GM11168 (cell line): ENCODE measurements at regions not wholly inside any gene's neighbourhood (a gene's known extent, or its start where the extent isn't known, plus 50 kb on each side); places are given as distances from the start of the nearest gene placed in this dataset.

Experiments
- in situ Hi-C: fragments of 300-500 bp; cut with MboI; formaldehyde crosslinking; loops from one replicate; pipeline ENCODE4 v1.12.0; 2022; ENCODE audit warnings: low sequenced_read_pairs; ENCODE audit not compliant: unreplicated experiment

DNA sequence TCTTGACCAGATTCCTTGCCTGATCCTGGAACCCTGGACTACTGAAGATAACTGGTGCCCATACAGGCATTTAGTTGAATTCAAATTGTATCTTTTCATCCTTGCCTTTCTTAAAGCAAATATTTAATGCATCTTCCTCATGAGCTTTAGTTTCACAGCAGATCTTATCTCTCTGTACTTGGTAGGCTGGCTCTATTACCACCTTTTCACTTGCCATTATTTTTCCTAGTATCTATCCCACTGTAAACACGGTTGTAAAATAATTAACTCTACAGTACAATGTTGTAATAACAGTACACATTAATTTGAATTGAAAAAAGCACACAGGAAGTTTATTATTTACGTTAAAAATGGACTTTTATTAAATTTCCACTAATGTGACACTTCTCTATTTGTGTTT, 1286.9 kb downstream of the GRIK2 start:
- in situ Hi-C loops: no loop called here

DNA sequence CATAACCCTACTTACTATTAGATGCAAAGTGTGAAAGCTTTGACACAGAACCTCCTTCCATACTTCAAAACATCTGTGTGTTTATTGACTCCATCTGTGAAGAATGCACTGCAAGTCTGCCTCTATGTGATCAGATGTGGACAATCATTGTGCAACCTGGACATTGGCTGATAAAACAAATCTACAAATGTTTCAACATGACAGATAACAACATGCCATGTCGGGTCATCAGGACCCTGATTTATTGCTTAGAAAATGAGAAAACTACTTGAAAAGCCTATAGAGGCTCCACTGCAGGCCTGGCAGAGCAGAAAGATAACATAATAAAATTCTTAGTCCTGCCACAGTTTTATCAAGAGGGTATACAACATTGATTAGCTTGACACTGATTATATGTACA, 1286.4 kb downstream of the GRIK2 start:
- in situ Hi-C loops: no loop called here

- in situ Hi-C loops: no loop called here
Measured at GRCh38 chr6:102677225-102677624, 1283.7 kb downstream of the GRIK2 start.

GRCh38 chr6:102670735-102671134, 1277.2 kb downstream of the GRIK2 start:
- in situ Hi-C loops: no loop called here

GRCh38 chr6:102662851-102663250, 1269.3 kb downstream of the GRIK2 start:
- in situ Hi-C loops: no loop called here

- in situ Hi-C loops: no loop called here
Measured at GRCh38 chr6:102660303-102660702, 1266.8 kb downstream of the GRIK2 start.

DNA sequence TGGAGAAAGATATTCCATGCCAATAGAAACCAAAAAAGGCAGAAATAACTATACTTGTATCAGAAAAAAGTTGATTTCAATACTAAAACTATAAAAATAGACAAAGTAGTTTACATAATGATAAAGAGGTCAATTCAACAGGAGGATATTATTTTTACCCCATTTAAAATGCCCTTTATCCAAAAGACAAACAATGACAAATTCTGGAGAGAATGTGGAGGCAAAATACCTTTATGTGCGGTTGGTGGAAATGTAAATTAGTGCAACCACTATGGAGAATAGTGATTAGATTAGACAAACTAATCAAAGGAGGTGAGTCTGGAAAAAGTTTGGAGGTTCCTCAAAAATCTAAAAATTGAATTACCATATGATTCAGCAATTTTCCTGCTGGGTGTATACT, 1262.3 kb downstream of the GRIK2 start:
- in situ Hi-C loops: no loop called here

- in situ Hi-C loops: no loop called here
Measured at GRCh38 chr6:102641426-102641825, 1247.9 kb downstream of the GRIK2 start.

- in situ Hi-C loops: no loop called here
Measured at GRCh38 chr6:102631921-102632320, 1238.4 kb downstream of the GRIK2 start.

DNA sequence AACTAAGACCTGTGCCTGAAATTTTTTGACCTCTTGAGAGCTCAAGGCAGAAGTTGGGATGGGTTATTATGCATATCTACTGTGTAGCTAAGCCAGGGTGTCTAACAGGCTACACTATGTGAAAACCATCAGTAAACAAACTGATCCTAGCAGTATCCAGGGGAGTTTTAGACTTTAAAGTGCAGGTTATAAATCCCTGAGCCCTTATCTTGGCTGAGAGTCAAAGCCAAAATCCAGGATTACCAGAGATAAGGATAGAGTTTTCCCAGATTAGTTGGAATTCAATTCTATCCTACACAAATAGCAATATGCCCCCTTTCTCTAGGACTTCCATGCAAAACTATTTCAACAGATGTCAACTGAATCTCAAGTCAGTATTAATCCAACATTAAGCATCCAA, 1229.7 kb downstream of the GRIK2 start:
- in situ Hi-C loops: no loop called here

GRCh38 chr6:102619585-102619984, 1226.1 kb downstream of the GRIK2 start:
- in situ Hi-C loops: no loop called here

DNA sequence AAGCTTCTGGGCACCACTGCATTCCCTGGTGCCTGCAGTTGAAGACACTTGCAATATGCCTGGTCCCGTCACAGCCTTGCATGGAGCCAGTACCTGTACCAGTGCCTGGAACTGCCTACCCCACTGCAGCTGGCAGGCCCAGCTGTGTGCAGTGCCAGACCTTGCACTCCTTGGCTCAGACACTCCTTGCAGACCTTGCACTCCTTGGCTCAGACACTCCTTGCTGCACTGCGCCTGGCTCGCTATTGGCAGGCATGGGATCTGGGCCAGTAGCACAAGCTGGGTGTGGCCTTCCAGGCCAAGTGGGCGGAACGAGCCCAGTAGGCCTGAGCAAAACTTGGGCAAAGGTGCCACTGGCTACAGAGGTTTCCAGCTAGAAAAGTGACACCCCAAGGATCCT, 1189.1 kb downstream of the GRIK2 start:
- in situ Hi-C loops: no loop called here

- in situ Hi-C loops: no loop called here
Measured at GRCh38 chr6:102581378-102582124, 1188.0 kb downstream of the GRIK2 start.

- in situ Hi-C loops: no loop called here
Measured at GRCh38 chr6:102571236-102571908, 1177.9 kb downstream of the GRIK2 start.

- in situ Hi-C loops: no loop called here
Measured at GRCh38 chr6:102562713-102563112, 1169.2 kb downstream of the GRIK2 start.

- in situ Hi-C loops: no loop called here
Measured at GRCh38 chr6:102553214-102553613, 1159.7 kb downstream of the GRIK2 start.

GRCh38 chr6:102549221-102549874, 1155.8 kb downstream of the GRIK2 start:
- in situ Hi-C loops: no loop called here

GRCh38 chr6:102525336-102525735, 1131.8 kb downstream of the GRIK2 start:
- in situ Hi-C loops: no loop called here

DNA sequence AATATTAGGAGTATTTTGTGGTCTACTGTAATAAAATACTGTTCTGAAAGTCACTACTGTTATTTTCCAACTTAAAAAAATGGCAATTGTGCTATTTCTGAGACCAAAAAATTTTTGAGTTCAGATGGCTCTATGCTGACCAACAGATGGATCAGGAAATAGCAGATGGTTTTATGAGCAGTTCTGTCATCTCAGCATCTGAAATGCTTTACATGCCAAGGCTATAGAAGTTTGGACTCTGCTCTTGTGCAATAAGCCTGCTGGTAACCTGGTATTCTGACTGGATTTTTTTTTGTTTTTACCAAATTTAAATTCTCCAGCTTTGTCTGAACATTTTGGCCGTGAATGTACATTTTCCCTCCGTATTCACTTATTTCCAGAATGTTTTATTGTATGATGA, 1127.5 kb downstream of the GRIK2 start:
- in situ Hi-C loops: no loop called here

DNA sequence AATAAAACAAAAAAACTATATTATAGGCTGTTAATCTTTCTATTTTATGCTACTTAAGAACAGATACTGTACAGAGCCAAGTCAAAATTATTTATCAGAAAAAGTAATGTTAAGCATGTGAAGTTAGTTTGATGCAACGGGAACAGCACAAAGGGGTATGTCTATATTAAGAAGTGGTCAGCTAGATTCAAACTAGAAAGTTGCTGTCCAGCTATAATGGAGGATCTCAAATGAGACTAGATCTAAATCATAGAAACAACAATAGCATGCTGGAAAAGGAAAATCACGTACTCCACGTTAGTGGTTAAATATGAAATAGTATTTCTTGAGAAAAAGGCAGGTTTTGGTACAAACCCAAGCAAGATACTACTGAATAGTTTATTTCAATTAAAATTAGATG, 1124.0 kb downstream of the GRIK2 start:
- in situ Hi-C loops: no loop called here

DNA sequence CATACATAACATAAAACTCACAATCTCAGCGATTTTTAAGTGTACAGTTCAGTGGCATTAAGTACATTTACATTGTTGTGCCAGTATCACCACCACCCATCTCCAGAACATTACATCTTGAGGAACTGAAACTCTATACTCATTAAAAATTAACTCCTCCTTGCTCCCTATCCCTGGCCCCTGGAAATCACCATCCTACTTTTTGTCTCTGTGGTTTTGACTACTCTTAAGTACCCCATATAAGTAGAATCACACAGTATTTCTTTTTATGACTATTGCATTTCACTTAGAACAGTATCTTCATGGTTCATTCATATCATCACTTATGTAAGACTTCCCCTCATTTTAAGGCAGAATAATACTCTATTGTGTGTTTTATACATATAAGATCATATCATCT, 1108.1 kb downstream of the GRIK2 start:
- in situ Hi-C loops: no loop called here
